H1 (cell line): ENCODE measurements at regions not wholly inside any gene's neighbourhood (a gene's known extent, or its start where the extent isn't known, plus 50 kb on each side); places are given as distances from the start of the nearest gene placed in this dataset.
A peak's percentile ranks its signal among the peaks of the same experiment; 100 is the strongest.

ENCODE experiments used
- CTCF ChIA-PET: fragments of 300-600 bp; sonication (Branson Sonifier 250); formaldehyde crosslinking; loops from one replicate; lab custom pipeline; 2021; ENCODE audit not compliant: partially characterized antibody; lab: Charles Lee
- POLR2A ChIA-PET: fragments of 300-600 bp; sonication (Branson Sonifier 250); formaldehyde crosslinking; loops from one replicate; lab custom pipeline; 2021; ENCODE audit warnings: inconsistent platforms; ENCODE audit not compliant: partially characterized antibody; lab: Charles Lee
- DNase-seq, 2 experiments: peaks; one replicate each; pipeline versions ENCODE4 v3.0.0 to v3.0.0-alpha.2; 2010 to 2022; ENCODE audit warnings: low spot score in 2 of 2, low read depth in 1 of 2, mixed read lengths in 1 of 2
- FAIRE-seq: peaks from 2 replicates; lab custom pipeline; 2011; peaks lifted over from hg19 to GRCh38; lab: Jason Lieb, UNC
- H2AFZ ChIP-seq: 2 replicates; pipeline ENCODE4 v1.8.1; 2012; ENCODE audit warnings: low read length, inconsistent platforms
- H2AK5ac ChIP-seq: 2 replicates; pipeline ENCODE4 v1.6.1; 2013; ENCODE audit warnings: low read depth, low read length
- H2BK120ac ChIP-seq: replicated peaks from 2 replicates; pipeline ENCODE3; 2013; ENCODE audit warnings: low read depth, low read length, inconsistent platforms
- H2BK12ac ChIP-seq: 2 replicates; pipeline ENCODE4 v1.6.1; 2013; ENCODE audit warnings: low read depth, low read length
- H2BK15ac ChIP-seq: 2 replicates; pipeline ENCODE4 v1.6.1; 2013; ENCODE audit warnings: low read length
- H2BK20ac ChIP-seq: 2 replicates; pipeline ENCODE4 v1.6.1; 2013; ENCODE audit warnings: low read length
- H2BK5ac ChIP-seq: 2 replicates; pipeline ENCODE4 v1.6.1; 2013; ENCODE audit warnings: low read depth, low read length
- H3K14ac ChIP-seq: 2 replicates; pipeline ENCODE4 v1.6.1; 2013; ENCODE audit warnings: inconsistent platforms; ENCODE audit not compliant: insufficient read length
- H3K18ac ChIP-seq: 2 replicates; pipeline ENCODE4 v1.6.1; 2013; ENCODE audit warnings: low read length; ENCODE audit errors: extremely low read depth
- H3K23ac ChIP-seq: 2 replicates; pipeline ENCODE4 v1.6.1; 2013; ENCODE audit warnings: inconsistent platforms; ENCODE audit not compliant: insufficient read length
- H3K23me2 ChIP-seq: 2 replicates; pipeline ENCODE4 v1.6.1; 2013; ENCODE audit warnings: low read depth, low read length
- H3K27ac ChIP-seq: 2 replicates; pipeline ENCODE4 v1.6.1; 2011; ENCODE audit warnings: low read depth, low read length, inconsistent platforms
- H3K27me3 ChIP-seq, 4 experiments: replicated peaks in 1 of 4; 1 replicate in 1 of 4; 2 replicates in 3 of 4; pipeline versions ENCODE4 v1.6.1 to v1.8.1; 2011 to 2013; ENCODE audit warnings: low read length in 3 of 4, mild to moderate bottlenecking in 3 of 4, inconsistent platforms in 2 of 4, mixed read lengths in 2 of 4, moderate library complexity in 1 of 4; ENCODE audit not compliant: control insufficient read depth in 3 of 4, insufficient read depth in 3 of 4; ENCODE audit errors: extremely low read depth in 1 of 4
- H3K36me3 ChIP-seq, 4 experiments: 2 replicates each; pipeline versions ENCODE4 v1.6.1 to v1.8.1; 2011 to 2013; ENCODE audit warnings: mild to moderate bottlenecking in 4 of 4, low read length in 3 of 4, moderate library complexity in 2 of 4, control low read depth in 1 of 4, inconsistent platforms in 1 of 4; ENCODE audit not compliant: insufficient read depth in 4 of 4, control insufficient read depth in 2 of 4
- H3K4ac ChIP-seq: replicated peaks from 2 replicates; pipeline ENCODE3; 2013; ENCODE audit warnings: low read length, low read depth, mixed read lengths, inconsistent platforms; ENCODE audit not compliant: insufficient read length
- H3K4me1 ChIP-seq, 4 experiments: replicated peaks in 1 of 4; 1 replicate in 1 of 4; 2 replicates in 3 of 4; pipeline versions ENCODE4 v1.6.1 to v1.8.1; 2011 to 2013; ENCODE audit warnings: low read length in 3 of 4, inconsistent platforms in 2 of 4, mixed read lengths in 1 of 4; ENCODE audit not compliant: insufficient read depth in 4 of 4, control insufficient read depth in 3 of 4
- H3K4me2 ChIP-seq, 2 experiments: 2 replicates each; pipeline versions ENCODE4 v1.6.1 to v1.8.1; 2011 to 2013; ENCODE audit warnings: low read depth in 2 of 2, low read length in 2 of 2, control low read depth in 1 of 2, inconsistent platforms in 1 of 2, mild to moderate bottlenecking in 1 of 2; ENCODE audit not compliant: insufficient read depth in 1 of 2
- H3K4me3 ChIP-seq, 4 experiments: fragments of 200-600, 300-600 bp in 1 of 4; sonication (generic), shearing (Covaris generic), sonication (Bioruptor Twin) in 1 of 4; 2 replicates each; pipeline versions ENCODE4 v1.5.1 to v1.8.1; 2011 to 2016; ENCODE audit warnings: low read length in 4 of 4, low read depth in 3 of 4, control low read depth in 2 of 4, inconsistent platforms in 2 of 4, mild to moderate bottlenecking in 2 of 4, mixed read lengths in 1 of 4, moderate library complexity in 1 of 4; ENCODE audit not compliant: insufficient read depth in 2 of 4; ENCODE audit errors: extremely low read depth in 1 of 4
- H3K56ac ChIP-seq: replicated peaks from 2 replicates; pipeline ENCODE3; 2013; ENCODE audit warnings: low read depth, mild to moderate bottlenecking, mixed read lengths, low read length, inconsistent platforms; ENCODE audit not compliant: insufficient read length
- H3K79me1 ChIP-seq: 2 replicates; pipeline ENCODE4 v1.6.1; 2013; ENCODE audit warnings: low read depth, low read length, control low read depth
- H3K79me2 ChIP-seq, 2 experiments: 2 replicates each; pipeline versions ENCODE4 v1.6.1 to v1.8.1; 2012 to 2013; ENCODE audit warnings: low read length in 2 of 2, mild to moderate bottlenecking in 2 of 2, inconsistent platforms in 1 of 2; ENCODE audit not compliant: insufficient read depth in 2 of 2, control insufficient read depth in 1 of 2
- H3K9ac ChIP-seq, 4 experiments: replicated peaks in 1 of 4; 1 replicate in 1 of 4; 2 replicates in 3 of 4; pipeline versions ENCODE4 v1.6.1 to v1.8.1; 2011 to 2013; ENCODE audit warnings: low read depth in 3 of 4, low read length in 3 of 4, control low read depth in 2 of 4, mild to moderate bottlenecking in 2 of 4, moderate library complexity in 2 of 4, inconsistent platforms in 1 of 4; ENCODE audit errors: extremely low read depth in 1 of 4
- H3K9me3 ChIP-seq, 2 experiments: 2 replicates each; pipeline versions ENCODE4 v1.6.1 to v1.8.1; 2012 to 2013; ENCODE audit warnings: mild to moderate bottlenecking in 2 of 2, moderate library complexity in 2 of 2, control low read depth in 1 of 2, inconsistent platforms in 1 of 2, low read depth in 1 of 2, low read length in 1 of 2, mixed read lengths in 1 of 2; ENCODE audit not compliant: insufficient read depth in 2 of 2
- H4K20me1 ChIP-seq, 2 experiments: replicated peaks in 1 of 2; 2 replicates each; pipeline versions ENCODE3 to v1.8.1; 2011 to 2013; ENCODE audit warnings: inconsistent platforms in 2 of 2, low read length in 2 of 2, mild to moderate bottlenecking in 1 of 2; ENCODE audit not compliant: insufficient read depth in 2 of 2, control insufficient read depth in 1 of 2
- H4K5ac ChIP-seq: 2 replicates; pipeline ENCODE4 v1.6.1; 2013; ENCODE audit warnings: low read length, low read depth, mixed read lengths, inconsistent platforms; ENCODE audit not compliant: insufficient read length
- H4K8ac ChIP-seq: 2 replicates; pipeline ENCODE4 v1.8.0; 2013; ENCODE audit warnings: mild to moderate bottlenecking, moderate library complexity, low read length, inconsistent platforms; ENCODE audit not compliant: insufficient read depth; ENCODE audit errors: extremely low read depth
- H4K91ac ChIP-seq: replicated peaks from 2 replicates; pipeline ENCODE3; 2013; ENCODE audit warnings: low read length, mixed read lengths, inconsistent platforms; ENCODE audit not compliant: insufficient read length
- EGR1 ChIP-seq: IDR thresholded peaks from 2 replicates; pipeline ENCODE4 v1.6.1; 2011; ENCODE audit warnings: low read depth, low read length, borderline replicate concordance
- EP300 ChIP-seq, 2 experiments: IDR thresholded peaks; 1 replicate in 1 of 2; 2 replicates in 1 of 2; pipeline ENCODE4 v1.6.1; 2011 to 2012; ENCODE audit warnings: low read depth in 2 of 2, low read length in 2 of 2, mild to moderate bottlenecking in 2 of 2, borderline replicate concordance in 1 of 2, inconsistent platforms in 1 of 2, moderate library complexity in 1 of 2
- WGBS, 2 experiments: shearing (Covaris generic) in 1 of 2; methylation state at CpG; one replicate each; pipeline versions ENCODE4 v1.1.6 to v1.1.7; 2013 to 2015; ENCODE audit warnings: low lambda C conversion rate in 2 of 2, mixed read lengths in 2 of 2, inconsistent platforms in 1 of 2, low coverage in 1 of 2, missing lambda C conversion rate in 1 of 2; ENCODE audit not compliant: insufficient replicate concordance in 2 of 2, insufficient coverage in 1 of 2, insufficient read length in 1 of 2; ENCODE audit errors: extremely low coverage in 1 of 2, missing lambda C conversion rate in 1 of 2; 5-methylcytosine and 5-hydroxymethylcytosine counted together

- FAIRE-seq, result peak; percentile 7
- H2AFZ ChIP-seq, result peak overlapping the region; percentile 97; the same call in 1 of the 2 replicates
- H4K5ac ChIP-seq, result no peak overlapping the region
- POLR2A ChIA-PET, result no interaction called here
- no peaks in the 10 kb centered on the region for H3K36me3 ChIP-seq
- no peak overlapping the region for H3K27ac ChIP-seq
- TF ChIP-seq EGR1 (peak; percentile 72; the same call in 1 of the 2 replicates), EP300 (IDR thresholded peaks at IDR 0.05; ENCODE audit: borderline replicate concordance in 1 of 2, low read depth in 2 of 2, low read length in 2 of 2) (no peak)
- no peak overlapping the region for H3K18ac ChIP-seq
- H4K91ac ChIP-seq, result no peak overlapping the region
- peak overlapping the region in 1 of 4 experiments; percentile 15; a peak in 1 of 7 replicates for H3K9ac ChIP-seq
- CTCF ChIA-PET, result no interaction called here
- H3K4me1 ChIP-seq, result peaks cover 0 to 8% (median 2%) of the 10 kb centered on the region in 4 experiments; a peak in 2 of 7 replicates
- no peak overlapping the region for H3K4me3 ChIP-seq
- no peak overlapping the region for H3K56ac ChIP-seq
- no peaks in the 10 kb centered on the region; a peak in 1 of 7 replicates for H3K27me3 ChIP-seq
- 77% methylated on average over 10 of the region's 10 CpGs; no CpG with 5 or more reads in 1 of the 2 experiments for WGBS, 2 experiments
- H3K23ac ChIP-seq, result no peak overlapping the region
- H3K4ac ChIP-seq, result no peak overlapping the region
- H3K9me3 ChIP-seq, result no peaks in the 10 kb centered on the region
- H2BK5ac ChIP-seq, result no peak overlapping the region
- H2AK5ac ChIP-seq, result no peak overlapping the region
- H3K23me2 ChIP-seq, result no peaks in the 10 kb centered on the region
- H2BK12ac ChIP-seq, result no peak overlapping the region
- no peaks in the 10 kb centered on the region for H3K79me2 ChIP-seq
- H4K8ac ChIP-seq, result no peak overlapping the region
- no peak overlapping the region for H2BK15ac ChIP-seq
- H4K20me1 ChIP-seq, result no peaks in the 10 kb centered on the region
- no peak for DNase-seq
- no peak overlapping the region for H2BK20ac ChIP-seq
- H3K79me1 ChIP-seq, result no peaks in the 10 kb centered on the region
- peak overlapping the region in 1 of 2 experiments; percentile 20; a peak in 2 of 4 replicates for H3K4me2 ChIP-seq
- no peak overlapping the region for H3K14ac ChIP-seq
- no peak overlapping the region for H2BK120ac ChIP-seq
Measured at GRCh38 chr10:28975891-28976531, 298.7 kb downstream of the BAMBI start.
